K562 (cell line): ENCODE measurements at regions not wholly inside any gene's neighbourhood (a gene's known extent, or its start where the extent isn't known, plus 50 kb on each side); places are given as distances from the start of the nearest gene placed in this dataset.

ENCODE experiments used
- ATAC-seq: fragments of 200-7000 bp; cut with Tn5 transposase; 3 replicates; pipeline ENCODE4 v1.9.1; 2020; ENCODE audit warnings: moderate library complexity
- BruUV-seq: library from RNA; stranded (reverse); fragments of 400-500 nt; replicated peaks from 2 replicates; lab custom pipeline; 2021; lab: Mats Ljungman, UMichigan
- CTCF ChIA-PET: fragments of 300-600 bp; formaldehyde crosslinking; extraction: SDS; loops from one replicate; lab custom pipeline; 2021; ENCODE audit warnings: low intra/inter-chr PET ratio; lab: Yijun Ruan, JAX
- POLR2A ChIA-PET: fragments of 300-600, 350-650 bp; sonication (Branson Sonifier 250); formaldehyde crosslinking; extraction: SDS; loops from one replicate; lab custom pipeline; 2021; ENCODE audit warnings: antibody characterized with exemption, inconsistent platforms; lab: Yijun Ruan, JAX
- DNase-seq, 4 experiments: peaks; one replicate each; pipeline versions ENCODE4 v3.0.0 to v3.0.0-alpha.2; 2011 to 2018; ENCODE audit warnings: low spot score in 3 of 4, mixed read lengths in 3 of 4; ENCODE audit errors: extremely low read depth in 1 of 4
- FAIRE-seq: peaks from 2 replicates; lab custom pipeline; 2011; peaks lifted over from hg19 to GRCh38; lab: Jason Lieb, UNC
- H2AFZ ChIP-seq: 2 replicates; pipeline ENCODE4 v1.6.0; 2011; ENCODE audit warnings: low read depth, low read length, control low read depth, inconsistent platforms
- H3K27ac ChIP-seq: fragments of 200-600 bp; 3 replicates; pipeline ENCODE4 v1.8.0; 2011; ENCODE audit warnings: low read depth, mild to moderate bottlenecking, control low read depth, inconsistent platforms, low read length, moderate library complexity, mixed read lengths; ENCODE audit errors: extremely low read depth
- H3K27me3 ChIP-seq, 2 experiments: fragments of 300-600 bp in 1 of 2; 2 replicates in 1 of 2; 3 replicates in 1 of 2; pipeline versions ENCODE4 v1.6.0 to v1.8.0; 2011; ENCODE audit warnings: inconsistent platforms in 2 of 2, low read length in 2 of 2, mild to moderate bottlenecking in 1 of 2, mixed read lengths in 1 of 2, moderate library complexity in 1 of 2; ENCODE audit not compliant: control insufficient read depth in 2 of 2, insufficient read depth in 2 of 2
- H3K36me3 ChIP-seq: fragments of 300-600 bp; 3 replicates; pipeline ENCODE4 v1.8.0; 2011; ENCODE audit warnings: mild to moderate bottlenecking, low read length, inconsistent platforms; ENCODE audit not compliant: control insufficient read depth, insufficient read depth
- H3K4me1 ChIP-seq, 2 experiments: fragments of 200-600 bp in 1 of 2; replicated peaks in 1 of 2; 2 replicates in 1 of 2; 3 replicates in 1 of 2; pipeline versions ENCODE4 v1.5.1 to v1.8.0; 2011; ENCODE audit warnings: inconsistent platforms in 2 of 2, low read length in 2 of 2, mild to moderate bottlenecking in 1 of 2, mixed read lengths in 1 of 2, moderate library complexity in 1 of 2; ENCODE audit not compliant: control insufficient read depth in 2 of 2, insufficient read depth in 2 of 2
- H3K4me2 ChIP-seq: 2 replicates; pipeline ENCODE4 v1.6.1; 2011; ENCODE audit warnings: low read length, control low read depth, inconsistent platforms, mixed read lengths; ENCODE audit not compliant: insufficient read depth
- H3K4me3 ChIP-seq: fragments of 200-600 bp; sonication (generic), shearing (Covaris generic); 2 replicates; pipeline ENCODE4 v1.5.1; 2016; ENCODE audit warnings: control low read depth, inconsistent platforms
- H3K79me2 ChIP-seq: fragments of 200-600 bp; 3 replicates; pipeline ENCODE4 v1.8.0; 2011; ENCODE audit warnings: low read length, inconsistent platforms; ENCODE audit not compliant: control insufficient read depth, insufficient read depth
- H3K9ac ChIP-seq, 2 experiments: 2 replicates each; pipeline versions ENCODE4 v1.6.0 to v1.6.1; 2011; ENCODE audit warnings: low read depth in 2 of 2, low read length in 2 of 2, control low read depth in 1 of 2, inconsistent platforms in 1 of 2, mild to moderate bottlenecking in 1 of 2, mixed read lengths in 1 of 2; ENCODE audit not compliant: insufficient read depth in 1 of 2
- H3K9me1 ChIP-seq: one replicate; pipeline ENCODE4 v1.6.0; 2011; ENCODE audit warnings: inconsistent platforms, mild to moderate bottlenecking, low read length, moderate library complexity; ENCODE audit not compliant: control insufficient read depth, insufficient read depth
- H3K9me3 ChIP-seq: replicated peaks from 2 replicates; pipeline ENCODE4 v1.5.1; 2011; ENCODE audit warnings: low read depth, low read length, inconsistent platforms; ENCODE audit not compliant: control insufficient read depth, insufficient read depth
- H4K20me1 ChIP-seq: replicated peaks from 2 replicates; pipeline ENCODE4 v1.6.1; 2011; ENCODE audit warnings: low read length, inconsistent platforms, mixed read lengths; ENCODE audit not compliant: control insufficient read depth, insufficient read depth
- CREB3L1 ChIP-seq: fragments of 450-650 bp; IDR thresholded peaks from 2 replicates; pipeline ENCODE4 v1.6.1; 2014; ENCODE audit warnings: low read depth, mild to moderate bottlenecking, moderate library complexity, borderline replicate concordance
- UBTF ChIP-seq, 2 experiments: IDR thresholded peaks; 2 replicates each; pipeline ENCODE4 v1.6.1; 2012; ENCODE audit warnings: improper control_type of control experiment in 2 of 2, low read depth in 2 of 2, low read length in 2 of 2, borderline replicate concordance in 1 of 2
- ZBTB11 ChIP-seq, 3 experiments: fragments of 200-800 bp in 1 of 3; fragments of 250-450 bp in 1 of 3; fragments of 450-650 bp in 1 of 3; sonication (Bioruptor Pico) in 1 of 3; sonication (Bioruptor generic) in 1 of 3; formaldehyde crosslinking in 1 of 3; IDR thresholded peaks; 2 replicates each; pipeline versions ENCODE4 v1.6.1 to v1.8.0; 2016 to 2022; ENCODE audit warnings: mild to moderate bottlenecking in 2 of 3, missing genetic modification characterization in 2 of 3, missing compliant biosample characterization in 1 of 3, moderate library complexity in 1 of 3
- ZNF778 ChIP-seq: fragments of 450-650 bp; formaldehyde crosslinking; IDR thresholded peaks from 2 replicates; pipeline ENCODE4 v1.4.0; 2020; ENCODE audit warnings: mild to moderate bottlenecking, moderate library complexity
- WGBS: fragments of 100-300 bp; shearing (Covaris generic); methylation state at CpG from one replicate; pipeline ENCODE4 v1.1.6; 2016; ENCODE audit warnings: low coverage, mixed read lengths; ENCODE audit not compliant: insufficient coverage; ENCODE audit errors: missing lambda C conversion rate; 5-methylcytosine and 5-hydroxymethylcytosine counted together
- in situ Hi-C: fragments of 300-500 bp; cut with MboI; formaldehyde crosslinking; loops from 4 replicates; pipeline ENCODE4 v1.15.0; 2018; ENCODE audit warnings: inconsistent platforms, mixed read lengths
- intact Hi-C: fragments of 100-400 bp; cut with micrococcal nuclease; formaldehyde crosslinking; loops from 2 replicates; pipeline ENCODE4 v1.14.2; 2022

GRCh38 chr20:48308232-48308781, 519.5 kb downstream of the PREX1 start:
- intact Hi-C loops (no loop called here), in situ Hi-C loops (no loop called here)
- DNase-seq (no peak), ATAC-seq (no peak), FAIRE-seq (no peak)
- H3K4me3 ChIP-seq = no peak overlapping the region
- 2% methylated on average over 4 of the region's 4 CpGs for WGBS
- H3K9me1 ChIP-seq = no peaks in the 10 kb centered on the region
- peaks cover 4 to 16% of the 10 kb centered on the region in 2 experiments; a peak in 3 of 5 replicates for H3K27me3 ChIP-seq
- no peaks in the 10 kb centered on the region for H3K79me2 ChIP-seq
- no peaks in the 10 kb centered on the region for H3K4me1 ChIP-seq
- H4K20me1 ChIP-seq = no peaks in the 10 kb centered on the region
- H3K27ac ChIP-seq = no peak overlapping the region
- CTCF ChIA-PET = no interaction called here
- no peaks in the 10 kb centered on the region for H3K36me3 ChIP-seq
- POLR2A ChIA-PET = interaction anchor here (0.6 kb wide), 1 partner anchor 18 kb away, joined by 3 read pairs; no protein-coding TSS in a partner anchor
- H3K4me2 ChIP-seq = no peak overlapping the region
- BruUV-seq = no TSS peak
- 0 out of 6 replicates have a peak, but pooled peaks of 1 of the 3 experiments have one; percentile 7 for TF ChIP-seq ZBTB11 (CRISPR knock-in tag; IDR thresholded peaks at IDR 0.05)
- TF ChIP-seq ZNF778 = no peak
- TF ChIP-seq UBTF (IDR thresholded peaks at IDR 0.05; ENCODE audit: borderline replicate concordance in 1 of 2, low read depth in 2 of 2, low read length in 2 of 2) = no peak
- no peak for TF ChIP-seq CREB3L1
- H2AFZ ChIP-seq = no peak overlapping the region
- H3K9me3 ChIP-seq = no peaks in the 10 kb centered on the region
- H3K9ac ChIP-seq = no peak overlapping the region
